ENCODE measurements at regions not wholly inside any gene's neighbourhood (a gene's known extent, or its start where the extent isn't known, plus 50 kb on each side); places are given as distances from the start of the nearest gene placed in this dataset.

GRCh38 chr1:115199416-115200132 lies 110.3 kb upstream of the TSPAN2 start:
- Histone ChIP-seq H3K27me3 (ENCODE audit: control insufficient read depth, insufficient read depth, low read length) (no peaks in the 10 kb centered on the region), H3K4me1 (ENCODE audit: control insufficient read depth, insufficient read depth, low read length) (peaks cover 5% of the 10 kb centered on the region), H3K9me3 (replicated peaks; ENCODE audit: low read length) (no peaks in the 10 kb centered on the region), H3K9ac (ENCODE audit: low read depth, low read length) (no peak overlapping the region), H3K4me3 (ENCODE audit: low read length) (no peak overlapping the region), H3K36me3 (ENCODE audit: insufficient read depth, low read length) (no peaks in the 10 kb centered on the region), H3K4me2 (ENCODE audit: low read length) (no peak overlapping the region)

GRCh38 chr1:115198938-115199337 lies 109.6 kb upstream of the TSPAN2 start:
- Histone ChIP-seq H3K4me3 (ENCODE audit: low read length) (no peak overlapping the region), H3K9me3 (replicated peaks; ENCODE audit: low read length) (no peaks in the 10 kb centered on the region), H3K27me3 (ENCODE audit: control insufficient read depth, insufficient read depth, low read length) (no peaks in the 10 kb centered on the region), H3K4me2 (ENCODE audit: low read length) (no peak overlapping the region), H3K36me3 (ENCODE audit: insufficient read depth, low read length) (no peaks in the 10 kb centered on the region), H3K4me1 (ENCODE audit: control insufficient read depth, insufficient read depth, low read length) (peaks cover 5% of the 10 kb centered on the region), H3K9ac (ENCODE audit: low read depth, low read length) (no peak overlapping the region)

DNA sequence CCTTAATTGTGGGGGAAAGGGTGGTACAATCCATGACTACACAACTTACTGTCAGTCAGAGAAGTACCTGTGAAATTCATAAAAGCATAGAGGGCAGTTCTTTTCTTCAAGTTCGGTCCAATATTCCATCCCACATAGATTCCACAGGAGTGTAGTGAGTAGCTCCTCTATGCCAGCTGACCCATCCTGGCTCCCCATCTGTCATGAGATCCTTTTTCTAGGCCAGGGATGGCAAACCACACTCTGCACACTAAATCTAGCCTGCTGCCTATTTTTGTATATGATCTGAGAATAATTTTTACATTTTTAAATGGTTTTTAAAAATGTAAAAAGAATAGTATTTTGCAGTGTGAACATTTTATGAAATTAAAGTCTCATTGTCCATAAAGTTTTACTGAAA lies 107.0 kb upstream of the TSPAN2 start:
- Histone ChIP-seq H3K4me1 (ENCODE audit: control insufficient read depth, insufficient read depth, low read length) (peaks cover 5% of the 10 kb centered on the region), H3K27me3 (ENCODE audit: control insufficient read depth, insufficient read depth, low read length) (no peaks in the 10 kb centered on the region), H3K36me3 (ENCODE audit: insufficient read depth, low read length) (no peaks in the 10 kb centered on the region), H3K4me3 (ENCODE audit: low read length) (no peak overlapping the region), H3K9ac (ENCODE audit: low read depth, low read length) (no peak overlapping the region), H3K4me2 (ENCODE audit: low read length) (no peak overlapping the region), H3K9me3 (replicated peaks; ENCODE audit: low read length) (no peaks in the 10 kb centered on the region)

DNA sequence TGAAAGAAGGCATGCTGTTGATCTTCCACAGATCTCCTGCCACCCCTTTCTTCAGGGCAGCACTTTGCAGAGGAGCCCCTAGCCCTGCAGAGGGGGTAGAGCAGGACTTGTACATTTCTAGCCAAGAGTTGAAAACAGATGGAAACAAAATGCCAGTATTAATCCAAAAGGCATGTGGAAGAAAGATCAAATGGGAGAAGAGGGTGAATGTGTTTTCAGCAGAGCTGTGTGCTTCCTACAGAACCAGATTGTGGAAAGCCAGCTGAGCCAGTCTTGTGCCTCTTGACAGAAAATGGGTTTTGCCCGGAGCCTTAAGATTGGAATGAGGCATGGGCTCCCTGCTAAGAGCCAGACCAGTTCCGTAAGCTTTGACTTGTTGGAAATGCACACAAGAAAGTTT lies 105.2 kb upstream of the TSPAN2 start:
- H3K9ac ChIP-seq (ENCODE audit: low read depth, low read length): no peak overlapping the region
- H3K4me2 ChIP-seq (ENCODE audit: low read length): no peak overlapping the region
- H3K4me3 ChIP-seq (ENCODE audit: low read length): no peak overlapping the region
- H3K36me3 ChIP-seq (ENCODE audit: insufficient read depth, low read length): no peaks in the 10 kb centered on the region
- H3K27me3 ChIP-seq (ENCODE audit: control insufficient read depth, insufficient read depth, low read length): no peaks in the 10 kb centered on the region
- peaks cover 14% of the 10 kb centered on the region for H3K4me1 ChIP-seq (ENCODE audit: control insufficient read depth, insufficient read depth, low read length)
- no peaks in the 10 kb centered on the region for H3K9me3 ChIP-seq (replicated peaks; ENCODE audit: low read length)

GRCh38 chr1:115193046-115193828 lies 103.9 kb upstream of the TSPAN2 start:
- Histone ChIP-seq H3K4me3 (ENCODE audit: low read length) (no peak overlapping the region), H3K36me3 (ENCODE audit: insufficient read depth, low read length) (no peaks in the 10 kb centered on the region), H3K4me1 (ENCODE audit: control insufficient read depth, insufficient read depth, low read length) (peaks cover 25% of the 10 kb centered on the region), H3K9ac (ENCODE audit: low read depth, low read length) (no peak overlapping the region), H3K27me3 (ENCODE audit: control insufficient read depth, insufficient read depth, low read length) (no peaks in the 10 kb centered on the region), H3K9me3 (replicated peaks; ENCODE audit: low read length) (no peaks in the 10 kb centered on the region), H3K4me2 (ENCODE audit: low read length) (no peak overlapping the region)

- Histone ChIP-seq H3K4me2 (ENCODE audit: low read length) (no peak overlapping the region), H3K36me3 (ENCODE audit: insufficient read depth, low read length) (no peaks in the 10 kb centered on the region), H3K9me3 (replicated peaks; ENCODE audit: low read length) (no peaks in the 10 kb centered on the region), H3K4me1 (ENCODE audit: control insufficient read depth, insufficient read depth, low read length) (peaks cover 25% of the 10 kb centered on the region), H3K27me3 (ENCODE audit: control insufficient read depth, insufficient read depth, low read length) (no peaks in the 10 kb centered on the region), H3K4me3 (ENCODE audit: low read length) (no peak overlapping the region), H3K9ac (ENCODE audit: low read depth, low read length) (no peak overlapping the region)
Observed at GRCh38 chr1:115192200-115192767, 103.0 kb upstream of the TSPAN2 start.

DNA sequence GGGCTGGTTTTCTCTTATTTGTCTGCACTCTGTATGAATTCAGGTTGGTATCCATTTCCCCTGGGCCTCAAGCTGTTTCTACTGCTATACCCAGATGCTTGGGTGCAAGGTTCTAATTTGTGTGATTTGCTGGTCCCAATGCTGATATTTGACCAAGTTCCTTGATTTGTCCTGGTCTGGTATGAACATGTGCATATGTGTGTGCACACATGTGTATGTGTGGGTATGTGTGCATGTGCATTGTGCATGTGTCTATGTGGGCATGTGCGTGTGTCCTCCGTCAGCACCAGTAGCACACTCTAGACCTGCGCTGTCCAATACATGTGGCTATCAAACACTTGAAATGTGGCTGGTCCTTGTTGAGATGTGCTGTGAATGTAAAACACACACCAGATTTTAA lies 102.4 kb upstream of the TSPAN2 start:
- Histone ChIP-seq H3K27me3 (ENCODE audit: control insufficient read depth, insufficient read depth, low read length) (no peaks in the 10 kb centered on the region), H3K9ac (ENCODE audit: low read depth, low read length) (no peak overlapping the region), H3K4me1 (ENCODE audit: control insufficient read depth, insufficient read depth, low read length) (peaks cover 25% of the 10 kb centered on the region), H3K9me3 (replicated peaks; ENCODE audit: low read length) (no peaks in the 10 kb centered on the region), H3K36me3 (ENCODE audit: insufficient read depth, low read length) (no peaks in the 10 kb centered on the region), H3K4me2 (ENCODE audit: low read length) (no peak overlapping the region), H3K4me3 (ENCODE audit: low read length) (no peak overlapping the region)

- Histone ChIP-seq H3K9me3 (replicated peaks; ENCODE audit: low read length) (no peaks in the 10 kb centered on the region), H3K4me2 (ENCODE audit: low read length) (no peak overlapping the region), H3K4me1 (ENCODE audit: control insufficient read depth, insufficient read depth, low read length) (peaks cover 25% of the 10 kb centered on the region), H3K4me3 (ENCODE audit: low read length) (no peak overlapping the region), H3K27me3 (ENCODE audit: control insufficient read depth, insufficient read depth, low read length) (no peaks in the 10 kb centered on the region), H3K36me3 (ENCODE audit: insufficient read depth, low read length) (no peaks in the 10 kb centered on the region), H3K9ac (ENCODE audit: low read depth, low read length) (peak overlapping the region; percentile 37)
Observed at GRCh38 chr1:115190540-115191170, 101.4 kb upstream of the TSPAN2 start.

DNA sequence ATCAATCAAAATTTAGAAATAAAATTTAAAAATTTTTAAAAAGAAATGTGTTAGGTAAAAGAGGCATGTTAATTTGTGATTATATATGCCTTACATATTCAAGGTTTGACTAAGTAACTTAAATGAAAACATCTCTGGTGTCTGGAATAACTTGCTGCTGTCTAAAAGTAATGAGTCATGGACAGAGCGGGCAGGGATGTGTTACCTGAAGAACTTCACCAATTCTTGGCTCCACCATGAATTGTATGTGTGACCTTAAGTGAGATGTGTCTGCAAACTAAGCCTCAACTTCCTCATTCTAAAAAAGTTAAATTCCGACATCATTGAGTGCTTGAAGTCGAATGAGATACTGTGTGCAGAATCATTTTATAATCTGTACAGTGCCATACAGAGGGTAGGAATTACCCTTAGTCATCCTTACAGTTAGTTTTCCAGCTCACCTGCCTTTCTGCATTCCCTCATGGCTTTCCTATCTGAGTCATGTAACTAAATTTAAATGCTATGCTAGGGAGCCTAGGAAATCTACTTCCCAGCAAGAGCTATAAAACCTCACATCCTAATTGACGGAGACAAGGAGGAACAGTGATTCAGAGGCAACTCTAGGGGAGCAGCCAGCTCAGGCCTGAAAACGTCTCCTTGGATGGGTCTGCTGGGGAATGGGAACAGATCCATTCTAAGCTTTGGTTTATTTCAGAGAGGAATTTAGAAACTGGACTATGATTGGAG lies 100.7 kb upstream of the TSPAN2 start:
- Histone ChIP-seq H3K9ac (ENCODE audit: low read depth, low read length) (peak overlapping the region; percentile 37), H3K27me3 (ENCODE audit: control insufficient read depth, insufficient read depth, low read length) (no peaks in the 10 kb centered on the region), H3K4me2 (ENCODE audit: low read length) (peak overlapping the region; percentile 40), H3K36me3 (ENCODE audit: insufficient read depth, low read length) (no peaks in the 10 kb centered on the region), H3K9me3 (replicated peaks; ENCODE audit: low read length) (no peaks in the 10 kb centered on the region), H3K4me3 (ENCODE audit: low read length) (no peak overlapping the region), H3K4me1 (ENCODE audit: control insufficient read depth, insufficient read depth, low read length) (peaks cover 30% of the 10 kb centered on the region)

GRCh38 chr1:115188680-115189395 lies 99.5 kb upstream of the TSPAN2 start:
- H3K36me3 ChIP-seq (ENCODE audit: insufficient read depth, low read length): no peaks in the 10 kb centered on the region
- H3K4me2 ChIP-seq (ENCODE audit: low read length): no peak overlapping the region
- peaks cover 41% of the 10 kb centered on the region for H3K4me1 ChIP-seq (ENCODE audit: control insufficient read depth, insufficient read depth, low read length)
- H3K4me3 ChIP-seq (ENCODE audit: low read length): no peak overlapping the region
- H3K9me3 ChIP-seq (replicated peaks; ENCODE audit: low read length): no peaks in the 10 kb centered on the region
- H3K9ac ChIP-seq (ENCODE audit: low read depth, low read length): no peak overlapping the region
- no peaks in the 10 kb centered on the region for H3K27me3 ChIP-seq (ENCODE audit: control insufficient read depth, insufficient read depth, low read length)
